ENCODE measurements at regions not wholly inside any gene's neighbourhood (a gene's known extent, or its start where the extent isn't known, plus 50 kb on each side); places are given as distances from the start of the nearest gene placed in this dataset.

- H3K27me3 Mint-ChIP-seq: no peaks in the 10 kb centered on the region
- DNase-seq: no peak
- H3K4me1 Mint-ChIP-seq: no peaks in the 10 kb centered on the region
- H3K4me3 Mint-ChIP-seq: no peak overlapping the region
- H3K36me3 Mint-ChIP-seq (ENCODE audit: low read depth): no peaks in the 10 kb centered on the region
- no peak for ATAC-seq
- peaks cover 10% of the 10 kb centered on the region for H3K9me3 Mint-ChIP-seq
- H3K27ac Mint-ChIP-seq: no peak overlapping the region
Measured at GRCh38 chr1:104746994-104747393, 997.3 kb downstream of the AMY1C start.

- H3K9me3 Mint-ChIP-seq: no peaks in the 10 kb centered on the region
Measured at GRCh38 chr1:104760017-104760416, 1010.3 kb downstream of the AMY1C start.

GRCh38 chr1:104761961-104762570 lies 1012.4 kb downstream of the AMY1C start:
- Mint-ChIP-seq H3K27me3 (no peaks in the 10 kb centered on the region), H3K36me3 (ENCODE audit: low read depth) (no peaks in the 10 kb centered on the region), H3K4me3 (no peak overlapping the region), H3K27ac (no peak overlapping the region), H3K9me3 (no peaks in the 10 kb centered on the region), H3K4me1 (no peaks in the 10 kb centered on the region)
- no peak for DNase-seq
- no peak for ATAC-seq

More at GRCh38 chr1:104760017-104760416, 1010.3 kb downstream of the AMY1C start:
- ATAC-seq (no peak), DNase-seq (no peak)
- Mint-ChIP-seq H3K4me3 (no peak overlapping the region), H3K36me3 (ENCODE audit: low read depth) (no peaks in the 10 kb centered on the region), H3K4me1 (no peaks in the 10 kb centered on the region), H3K27ac (no peak overlapping the region), H3K27me3 (no peaks in the 10 kb centered on the region)

DNA sequence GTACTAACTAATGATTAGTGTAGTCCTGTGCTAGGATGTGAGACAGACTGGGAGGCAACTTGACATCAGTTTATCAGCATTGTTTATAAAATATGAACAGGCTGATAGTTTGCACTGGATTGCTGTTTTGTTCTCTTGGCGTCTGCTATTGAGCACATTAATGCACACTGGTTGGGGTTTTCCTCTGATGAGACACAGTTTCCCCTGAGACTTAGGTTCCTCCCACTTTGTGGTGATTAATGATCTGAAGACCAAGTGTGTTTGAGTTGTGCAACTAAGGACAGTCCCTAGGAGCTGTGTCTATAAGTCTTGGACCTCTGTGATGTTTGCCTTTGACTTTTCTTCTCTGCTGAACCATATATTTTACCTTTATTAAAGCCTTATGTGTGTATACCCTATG lies 1015.4 kb downstream of the AMY1C start:
- H3K4me3 Mint-ChIP-seq: no peak overlapping the region
- ATAC-seq (no peak), DNase-seq (no peak)
- no peak overlapping the region for H3K27ac Mint-ChIP-seq
- H3K27me3 Mint-ChIP-seq: no peaks in the 10 kb centered on the region
- H3K36me3 Mint-ChIP-seq (ENCODE audit: low read depth): no peaks in the 10 kb centered on the region
- H3K4me1 Mint-ChIP-seq: no peaks in the 10 kb centered on the region
- no peaks in the 10 kb centered on the region for H3K9me3 Mint-ChIP-seq

DNA sequence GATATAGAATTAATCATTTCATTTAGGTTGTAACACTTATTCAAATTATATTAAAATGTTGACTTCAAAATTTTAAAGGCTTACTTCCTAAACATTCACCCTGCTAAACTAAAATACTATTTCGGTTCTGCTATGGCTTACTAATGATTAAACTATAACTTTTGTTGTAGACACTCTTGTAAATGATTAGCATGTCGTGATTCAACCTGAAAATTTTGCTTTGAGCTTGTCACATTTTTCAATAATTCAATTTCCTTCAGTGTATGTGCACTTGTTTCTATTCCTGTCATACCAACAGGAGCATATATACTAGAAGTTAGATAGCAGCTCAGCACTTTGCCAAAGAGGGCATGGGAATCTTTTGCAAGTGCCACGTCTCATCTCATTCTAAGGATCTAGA lies 1018.8 kb downstream of the AMY1C start:
- no peak for ATAC-seq
- Mint-ChIP-seq H3K36me3 (ENCODE audit: low read depth) (no peaks in the 10 kb centered on the region), H3K4me1 (no peaks in the 10 kb centered on the region), H3K4me3 (no peak overlapping the region), H3K27me3 (no peaks in the 10 kb centered on the region), H3K27ac (no peak overlapping the region), H3K9me3 (no peaks in the 10 kb centered on the region)
- DNase-seq: no peak

DNA sequence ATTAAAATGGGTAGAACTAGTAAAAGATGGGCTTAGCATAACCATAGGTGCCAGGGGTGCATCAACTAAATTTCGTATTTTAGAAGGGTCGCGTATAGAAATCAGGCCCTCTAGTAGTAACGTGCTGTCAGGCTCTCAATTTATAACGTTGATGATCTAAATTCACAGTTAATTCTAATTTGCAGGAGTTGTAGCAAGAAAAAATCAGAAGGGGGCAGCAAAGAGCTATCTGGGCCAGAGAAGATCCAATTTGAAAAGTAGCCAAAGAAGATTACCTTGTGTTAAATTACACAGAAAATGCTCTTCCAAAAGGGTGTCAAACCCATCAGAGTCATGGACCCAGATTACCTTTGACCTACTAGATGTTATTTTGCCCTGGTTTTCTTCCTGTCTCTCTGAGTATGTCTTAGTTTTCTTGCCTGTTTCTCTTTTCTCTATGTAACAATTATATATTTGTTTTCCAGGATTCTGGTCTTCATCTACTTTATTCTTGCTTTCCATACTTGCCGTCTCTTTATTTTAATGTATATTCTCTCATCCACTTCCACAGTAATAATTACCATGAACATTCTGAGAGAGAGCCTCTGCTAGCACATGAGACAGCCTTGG lies 1030.9 kb downstream of the AMY1C start:
- no peak for ATAC-seq
- Mint-ChIP-seq H3K36me3 (ENCODE audit: low read depth) (no peaks in the 10 kb centered on the region), H3K27ac (no peak overlapping the region), H3K4me1 (no peaks in the 10 kb centered on the region), H3K4me3 (no peak overlapping the region), H3K9me3 (no peaks in the 10 kb centered on the region), H3K27me3 (no peaks in the 10 kb centered on the region)
- no peak for DNase-seq

- H3K27ac Mint-ChIP-seq: no peak overlapping the region
- no peak for DNase-seq
- H3K9me3 Mint-ChIP-seq: no peaks in the 10 kb centered on the region
- no peaks in the 10 kb centered on the region for H3K27me3 Mint-ChIP-seq
- ATAC-seq: no peak
- H3K4me1 Mint-ChIP-seq: no peaks in the 10 kb centered on the region
- no peak overlapping the region for H3K4me3 Mint-ChIP-seq
- H3K36me3 Mint-ChIP-seq (ENCODE audit: low read depth): no peaks in the 10 kb centered on the region
Measured at GRCh38 chr1:104785575-104786187, 1036.0 kb downstream of the AMY1C start.

DNA sequence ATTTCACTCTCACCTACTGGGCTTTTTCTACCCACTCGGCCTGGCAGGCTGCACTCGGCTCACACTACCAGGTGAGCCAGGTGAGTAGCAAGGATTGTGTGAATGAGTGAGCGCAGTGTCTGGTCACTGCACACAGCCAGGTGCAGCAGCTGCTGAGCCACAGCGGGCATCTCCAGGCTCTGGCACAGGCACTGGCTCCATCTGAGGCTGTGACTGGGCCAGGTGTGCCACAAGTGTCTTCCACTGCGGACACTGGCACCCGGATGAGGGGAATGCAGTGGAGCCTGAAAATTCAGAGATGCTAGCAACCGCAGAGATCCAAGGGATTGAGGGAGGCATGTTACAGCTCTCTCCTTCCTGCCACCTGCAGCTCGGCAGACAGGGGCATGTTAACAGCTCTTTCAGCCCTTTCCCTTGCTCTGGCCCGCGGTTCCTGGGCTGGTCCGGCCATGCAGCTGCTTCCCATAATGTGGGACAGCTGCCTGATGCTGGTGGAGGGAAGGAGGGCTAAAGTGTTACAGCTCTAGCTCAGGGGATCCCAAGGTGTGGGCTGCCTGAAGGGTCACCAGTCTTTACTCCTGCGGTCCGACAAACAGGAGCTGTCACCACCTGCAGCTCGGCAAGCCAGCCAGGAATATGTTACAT lies 1038.3 kb downstream of the AMY1C start:
- Mint-ChIP-seq H3K4me3 (no peak overlapping the region), H3K4me1 (no peaks in the 10 kb centered on the region), H3K27me3 (no peaks in the 10 kb centered on the region), H3K36me3 (ENCODE audit: low read depth) (no peaks in the 10 kb centered on the region), H3K27ac (no peak overlapping the region), H3K9me3 (peaks cover 7% of the 10 kb centered on the region)
- no peak for ATAC-seq
- DNase-seq: no peak

- Mint-ChIP-seq H3K9me3 (peaks cover 7% of the 10 kb centered on the region), H3K27me3 (no peaks in the 10 kb centered on the region), H3K27ac (no peak overlapping the region), H3K36me3 (ENCODE audit: low read depth) (no peaks in the 10 kb centered on the region), H3K4me1 (no peaks in the 10 kb centered on the region), H3K4me3 (no peak overlapping the region)
- ATAC-seq (no peak), DNase-seq (no peak)
Measured at GRCh38 chr1:104791030-104791429, 1041.3 kb downstream of the AMY1C start.

GRCh38 chr1:104794035-104794434 lies 1044.3 kb downstream of the AMY1C start:
- ATAC-seq: no peak
- Mint-ChIP-seq H3K4me1 (no peaks in the 10 kb centered on the region), H3K4me3 (no peak overlapping the region), H3K36me3 (ENCODE audit: low read depth) (no peaks in the 10 kb centered on the region), H3K27me3 (no peaks in the 10 kb centered on the region), H3K27ac (no peak overlapping the region), H3K9me3 (peaks cover 19% of the 10 kb centered on the region)
- no peak for DNase-seq

- no peak overlapping the region for H3K4me3 Mint-ChIP-seq
- ATAC-seq (no peak), DNase-seq (no peak)
- no peaks in the 10 kb centered on the region for H3K4me1 Mint-ChIP-seq
- H3K9me3 Mint-ChIP-seq: peaks cover 19% of the 10 kb centered on the region
- no peaks in the 10 kb centered on the region for H3K36me3 Mint-ChIP-seq (ENCODE audit: low read depth)
- no peaks in the 10 kb centered on the region for H3K27me3 Mint-ChIP-seq
- no peak overlapping the region for H3K27ac Mint-ChIP-seq
Measured at GRCh38 chr1:104795931-104796330, 1046.2 kb downstream of the AMY1C start.

DNA sequence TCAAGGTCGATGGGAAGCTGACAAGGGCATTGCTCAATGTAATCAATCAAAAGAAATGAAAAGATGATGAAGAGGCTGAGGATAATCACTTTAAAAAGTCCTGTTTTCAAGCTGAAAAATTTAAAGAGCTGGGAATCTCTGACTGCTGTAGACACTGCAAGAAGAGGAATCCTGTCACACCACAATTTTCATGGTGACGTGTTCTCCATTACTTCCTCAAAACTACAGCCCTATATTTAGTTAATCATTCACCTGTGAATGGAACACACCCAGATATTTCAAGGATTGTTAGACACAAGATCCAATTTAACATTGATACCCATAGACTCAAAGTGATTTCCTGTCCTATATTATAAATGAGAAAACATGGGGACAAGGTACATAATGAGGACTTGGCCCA lies 1048.3 kb downstream of the AMY1C start:
- Mint-ChIP-seq H3K4me3 (no peak overlapping the region), H3K4me1 (no peaks in the 10 kb centered on the region), H3K27ac (no peak overlapping the region), H3K27me3 (no peaks in the 10 kb centered on the region), H3K9me3 (peaks cover 12% of the 10 kb centered on the region), H3K36me3 (ENCODE audit: low read depth) (no peaks in the 10 kb centered on the region)
- ATAC-seq (no peak), DNase-seq (no peak)

- H3K27me3 Mint-ChIP-seq: no peaks in the 10 kb centered on the region
- no peak for DNase-seq
- no peaks in the 10 kb centered on the region for H3K4me1 Mint-ChIP-seq
- ATAC-seq: no peak
- H3K36me3 Mint-ChIP-seq (ENCODE audit: low read depth): no peaks in the 10 kb centered on the region
- H3K4me3 Mint-ChIP-seq: no peak overlapping the region
- peaks cover 10% of the 10 kb centered on the region for H3K9me3 Mint-ChIP-seq
- H3K27ac Mint-ChIP-seq: no peak overlapping the region
Measured at GRCh38 chr1:104801344-104801743, 1051.6 kb downstream of the AMY1C start.

DNA sequence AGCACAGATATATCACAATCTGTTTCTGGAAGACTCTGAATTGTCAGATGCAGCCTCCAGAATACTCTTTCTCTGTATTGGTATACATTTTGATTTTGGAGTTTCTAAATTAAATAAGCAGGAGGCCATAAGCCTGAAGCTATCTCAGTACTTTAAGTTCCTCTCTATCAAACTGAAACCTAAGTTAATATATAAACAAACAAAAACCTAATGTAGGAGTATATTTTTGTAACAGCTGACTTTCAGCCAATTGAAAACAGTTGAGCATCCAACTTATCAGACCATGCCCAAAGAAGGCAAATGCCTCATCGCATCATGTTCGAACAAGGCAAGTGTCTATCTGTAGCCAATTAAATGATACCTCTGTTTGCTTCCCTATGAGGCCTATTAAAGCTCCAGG lies 1054.4 kb downstream of the AMY1C start:
- Mint-ChIP-seq H3K9me3 (peaks cover 4% of the 10 kb centered on the region), H3K36me3 (ENCODE audit: low read depth) (no peaks in the 10 kb centered on the region), H3K4me3 (no peak overlapping the region), H3K27me3 (no peaks in the 10 kb centered on the region), H3K4me1 (no peaks in the 10 kb centered on the region), H3K27ac (no peak overlapping the region)
- ATAC-seq (no peak), DNase-seq (no peak)

DNA sequence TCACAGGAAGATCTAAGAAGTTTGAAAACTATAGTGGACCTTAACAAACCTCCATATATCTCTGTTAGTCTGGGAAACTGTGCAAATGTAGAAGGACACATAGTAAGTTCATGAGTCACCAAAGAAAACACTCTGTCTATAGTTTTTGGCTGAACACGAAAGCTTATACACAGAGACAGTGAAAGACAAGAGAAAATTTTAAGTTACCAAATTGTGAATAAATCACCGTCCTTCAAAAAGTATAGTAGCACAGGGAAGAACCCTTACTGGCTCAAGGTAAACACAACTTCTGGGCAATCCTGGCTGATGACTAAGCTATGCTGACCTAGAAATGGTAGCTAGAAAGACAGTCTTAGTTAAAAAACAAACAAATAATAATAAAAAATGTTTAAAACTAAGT lies 1057.9 kb downstream of the AMY1C start:
- ATAC-seq (no peak), DNase-seq (no peak)
- H3K27ac Mint-ChIP-seq: no peak overlapping the region
- H3K9me3 Mint-ChIP-seq: peaks cover 10% of the 10 kb centered on the region
- no peaks in the 10 kb centered on the region for H3K36me3 Mint-ChIP-seq (ENCODE audit: low read depth)
- H3K4me3 Mint-ChIP-seq: no peak overlapping the region
- H3K4me1 Mint-ChIP-seq: no peaks in the 10 kb centered on the region
- H3K27me3 Mint-ChIP-seq: no peaks in the 10 kb centered on the region
